ENCODE measurements at regions not wholly inside any gene's neighbourhood (a gene's known extent, or its start where the extent isn't known, plus 50 kb on each side); places are given as distances from the start of the nearest gene placed in this dataset.
A peak's percentile ranks its signal among the peaks of the same experiment; 100 is the strongest.
"Not testable (repeated sequence)": the region's sequence is repeated elsewhere in the genome, so short reads cannot be mapped to it uniquely, and the experiment has no call there.

GRCh38 chr4:137946453-137947174 is 295.5 kb downstream of the SLC7A11 start:
- H4K20me1 ChIP-seq (ENCODE audit: insufficient read depth): no peaks in the 10 kb centered on the region
- H3K27me3 ChIP-seq (replicated peaks; ENCODE audit: insufficient read depth): no peaks in the 10 kb centered on the region
- H3K79me2 ChIP-seq (ENCODE audit: insufficient read depth): no peaks in the 10 kb centered on the region
- peaks cover 3% of the 10 kb centered on the region for H3K9me3 ChIP-seq (ENCODE audit: low read depth)
- DNase-seq: peak; percentile 40
- in situ Hi-C loops (cut with MboI): no loop called here
- no peak overlapping the region for H3K27ac ChIP-seq
- WGBS, 2 experiments (ENCODE audit: low coverage in 1 of 2, low lambda C conversion rate in 2 of 2, missing lambda C conversion rate in 2 of 2): 89 to 92% methylated on average over 1 of the region's 1 CpG
- no peak overlapping the region for H3K4me3 ChIP-seq
- no peak for TF ChIP-seq EZH2phosphoT487 (IDR thresholded peaks at IDR 0.05; ENCODE audit: insufficient read depth, low read depth)
- no peak for TF ChIP-seq EZH2 (IDR thresholded peaks at IDR 0.05; ENCODE audit: insufficient read depth, poor library complexity, severe bottlenecking)
- H3K9ac ChIP-seq: no peak overlapping the region
- H3F3A ChIP-seq (ENCODE audit: insufficient read depth): peaks cover 15% of the 10 kb centered on the region
- H2AFZ ChIP-seq: no peak overlapping the region
- H3K4me1 ChIP-seq (ENCODE audit: insufficient read depth): peaks cover 8% of the 10 kb centered on the region; the same call in 1 of the 2 replicates
- no peaks in the 10 kb centered on the region; the same call in 1 of the 2 replicates for H3K36me3 ChIP-seq (ENCODE audit: low read depth)
- H3K9me2 ChIP-seq (ENCODE audit: insufficient read depth): no peaks in the 10 kb centered on the region
- H3K4me2 ChIP-seq (ENCODE audit: unreplicated experiment): peak overlapping the region; percentile 21

- H3K79me2 ChIP-seq (ENCODE audit: insufficient read depth); H3F3A ChIP-seq (ENCODE audit: insufficient read depth); H3K4me1 ChIP-seq (ENCODE audit: insufficient read depth); DNase-seq; H2AFZ ChIP-seq; H3K4me3 ChIP-seq; H3K9me2 ChIP-seq (ENCODE audit: insufficient read depth); H3K27ac ChIP-seq; H3K9ac ChIP-seq; H3K9me3 ChIP-seq (ENCODE audit: low read depth); H3K36me3 ChIP-seq (ENCODE audit: low read depth); H4K20me1 ChIP-seq (ENCODE audit: insufficient read depth); H3K4me2 ChIP-seq (ENCODE audit: unreplicated experiment); H3K27me3 ChIP-seq (replicated peaks; ENCODE audit: insufficient read depth); in situ Hi-C loops (cut with MboI): not testable (repeated sequence)
- WGBS, 2 experiments (ENCODE audit: low coverage in 1 of 2, low lambda C conversion rate in 2 of 2, missing lambda C conversion rate in 2 of 2): 96% methylated on average over 15 of the region's 15 CpGs
Measured at GRCh38 chr4:137942815-137943214, 299.3 kb downstream of the SLC7A11 start.

GRCh38 chr4:137942015-137942515 is 300.1 kb downstream of the SLC7A11 start:
- H3K27ac ChIP-seq; H2AFZ ChIP-seq; DNase-seq; H3K4me1 ChIP-seq (ENCODE audit: insufficient read depth); H3K36me3 ChIP-seq (ENCODE audit: low read depth); H4K20me1 ChIP-seq (ENCODE audit: insufficient read depth); H3K79me2 ChIP-seq (ENCODE audit: insufficient read depth); H3K9me2 ChIP-seq (ENCODE audit: insufficient read depth); H3K9ac ChIP-seq; H3F3A ChIP-seq (ENCODE audit: insufficient read depth); H3K4me2 ChIP-seq (ENCODE audit: unreplicated experiment); H3K27me3 ChIP-seq (replicated peaks; ENCODE audit: insufficient read depth); H3K4me3 ChIP-seq; in situ Hi-C loops (cut with MboI); H3K9me3 ChIP-seq (ENCODE audit: low read depth): not testable (repeated sequence)
- WGBS, 2 experiments (ENCODE audit: low coverage in 1 of 2, low lambda C conversion rate in 2 of 2, missing lambda C conversion rate in 2 of 2): 92% methylated on average over 12 to 17 of the region's 32 CpGs

DNA sequence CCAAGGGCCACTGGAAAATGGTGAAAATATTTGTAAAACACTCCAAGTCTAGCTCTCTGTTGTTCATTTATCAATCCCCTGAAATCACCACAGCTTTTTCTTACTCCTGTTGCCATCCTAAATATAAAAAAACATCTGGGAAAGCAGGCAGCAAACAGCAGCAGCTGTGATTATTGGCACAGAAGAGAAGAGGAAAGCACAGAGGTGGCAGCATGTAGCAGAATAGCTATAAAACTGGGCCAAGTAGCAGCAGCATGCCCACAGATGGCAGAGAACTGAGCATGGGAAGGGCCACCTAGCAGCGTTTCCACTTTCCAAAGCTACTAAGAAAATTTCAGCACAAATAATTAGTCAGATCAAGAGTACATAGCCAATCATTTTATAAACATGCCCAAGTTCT is 307.2 kb downstream of the SLC7A11 start:
- H3K27ac ChIP-seq: no peak overlapping the region
- no peaks in the 10 kb centered on the region for H3K27me3 ChIP-seq (replicated peaks; ENCODE audit: insufficient read depth)
- H3K4me1 ChIP-seq (ENCODE audit: insufficient read depth): no peaks in the 10 kb centered on the region
- H4K20me1 ChIP-seq (ENCODE audit: insufficient read depth): no peaks in the 10 kb centered on the region
- H3K79me2 ChIP-seq (ENCODE audit: insufficient read depth): no peaks in the 10 kb centered on the region
- DNase-seq: no peak
- no peak overlapping the region for H3K9ac ChIP-seq
- no peak overlapping the region for H3K4me2 ChIP-seq (ENCODE audit: unreplicated experiment)
- H2AFZ ChIP-seq: peak overlapping the region; percentile 11; the same call in 1 of the 2 replicates
- WGBS, 2 experiments (ENCODE audit: low coverage in 1 of 2, low lambda C conversion rate in 2 of 2, missing lambda C conversion rate in 2 of 2): 8 to 9% methylated on average over 1 of the region's 1 CpG
- TF ChIP-seq EZH2 (IDR thresholded peaks at IDR 0.05; ENCODE audit: insufficient read depth, poor library complexity, severe bottlenecking) (no peak), EZH2phosphoT487 (IDR thresholded peaks at IDR 0.05; ENCODE audit: insufficient read depth, low read depth) (no peak)
- H3F3A ChIP-seq (ENCODE audit: insufficient read depth): no peaks in the 10 kb centered on the region
- H3K9me2 ChIP-seq (ENCODE audit: insufficient read depth): no peaks in the 10 kb centered on the region
- no peaks in the 10 kb centered on the region for H3K36me3 ChIP-seq (ENCODE audit: low read depth)
- no peak overlapping the region for H3K4me3 ChIP-seq
- H3K9me3 ChIP-seq (ENCODE audit: low read depth): no peaks in the 10 kb centered on the region
- in situ Hi-C loops (cut with MboI): no loop called here

GRCh38 chr4:137934046-137934445 is 308.1 kb downstream of the SLC7A11 start:
- Histone ChIP-seq H3K27me3 (replicated peaks; ENCODE audit: insufficient read depth) (no peaks in the 10 kb centered on the region), H3F3A (ENCODE audit: insufficient read depth) (no peaks in the 10 kb centered on the region), H3K9me2 (ENCODE audit: insufficient read depth) (no peaks in the 10 kb centered on the region), H4K20me1 (ENCODE audit: insufficient read depth) (no peaks in the 10 kb centered on the region), H3K79me2 (ENCODE audit: insufficient read depth) (no peaks in the 10 kb centered on the region), H3K4me3 (no peak overlapping the region), H3K27ac (no peak overlapping the region), H2AFZ (no peak overlapping the region), H3K36me3 (ENCODE audit: low read depth) (no peaks in the 10 kb centered on the region), H3K9me3 (ENCODE audit: low read depth) (no peaks in the 10 kb centered on the region), H3K4me2 (ENCODE audit: unreplicated experiment) (no peak overlapping the region), H3K9ac (no peak overlapping the region), H3K4me1 (ENCODE audit: insufficient read depth) (no peaks in the 10 kb centered on the region)
- TF ChIP-seq EZH2phosphoT487 (IDR thresholded peaks at IDR 0.05; ENCODE audit: insufficient read depth, low read depth) (no peak), EZH2 (IDR thresholded peaks at IDR 0.05; ENCODE audit: insufficient read depth, poor library complexity, severe bottlenecking) (no peak)
- in situ Hi-C loops (cut with MboI): no loop called here
- 39 to 45% methylated on average over 2 of the region's 2 CpGs for WGBS, 2 experiments (ENCODE audit: low coverage in 1 of 2, low lambda C conversion rate in 2 of 2, missing lambda C conversion rate in 2 of 2)
- DNase-seq: no peak

Measured in GM23248 (cell line).